ENCODE measurements at regions not wholly inside any gene's neighbourhood (a gene's known extent, or its start where the extent isn't known, plus 50 kb on each side); places are given as distances from the start of the nearest gene placed in this dataset.

GRCh38 chr14:84804895-84805294, 725.0 kb upstream of the FLRT2 start:
- H3K9me3 ChIP-seq (ENCODE audit: control insufficient read depth, low read length): no peaks in the 10 kb centered on the region
- no peak overlapping the region for H4K91ac ChIP-seq (ENCODE audit: low read length)
- no peak overlapping the region for H3K23ac ChIP-seq (ENCODE audit: low read length in 2 of 2)
- no peak overlapping the region for H4K8ac ChIP-seq (ENCODE audit: low read length)
- DNase-seq: no peak
- no peak overlapping the region for H2BK15ac ChIP-seq (ENCODE audit: low read depth, poor library complexity, severe bottlenecking)
- no peaks in the 10 kb centered on the region for H3K4me1 ChIP-seq (ENCODE audit: control insufficient read depth, insufficient read depth, low read depth, low read length)
- no peak overlapping the region for H3K4me2 ChIP-seq (ENCODE audit: low read length, poor library complexity, severe bottlenecking)
- H3K9ac ChIP-seq (ENCODE audit: low read length): no peak overlapping the region
- WGBS: no CpG with 5 or more reads among the region's 1 CpG
- no peak overlapping the region for H3K4ac ChIP-seq (ENCODE audit: low read depth in 1 of 2, low read length in 2 of 2)
- H3K27me3 ChIP-seq (ENCODE audit: control insufficient read depth in 1 of 2, insufficient read depth in 1 of 2, low read length in 2 of 2): no peaks in the 10 kb centered on the region
- no peak overlapping the region for H2BK5ac ChIP-seq (ENCODE audit: low read depth, low read length, poor library complexity, severe bottlenecking)
- no peaks in the 10 kb centered on the region for H3K79me1 ChIP-seq (replicated peaks; ENCODE audit: low read length, poor library complexity, severe bottlenecking)
- H3K14ac ChIP-seq (ENCODE audit: low read length in 2 of 2): no peak overlapping the region
- no peak overlapping the region for H2AK5ac ChIP-seq (ENCODE audit: low read length, severe bottlenecking)
- no peak overlapping the region for H3K27ac ChIP-seq (ENCODE audit: low read length, poor library complexity, severe bottlenecking)
- no peaks in the 10 kb centered on the region for H3K36me3 ChIP-seq (ENCODE audit: control insufficient read depth in 1 of 2, insufficient read depth in 2 of 2, low read depth in 1 of 2, low read length in 2 of 2)
- no peak overlapping the region for H2BK120ac ChIP-seq (ENCODE audit: low read depth, low read length)
- no peak overlapping the region for H3K4me3 ChIP-seq (ENCODE audit: insufficient read depth in 1 of 2, low read depth in 1 of 2, low read length in 2 of 2)
- no peak overlapping the region for H2AFZ ChIP-seq (ENCODE audit: low read depth, low read length)
- no peak overlapping the region for H3K18ac ChIP-seq (ENCODE audit: low read depth in 1 of 2, low read length in 2 of 2)
- no peak overlapping the region for H2BK12ac ChIP-seq (ENCODE audit: low read length in 2 of 2)

- Histone ChIP-seq H3K9me3 (ENCODE audit: control insufficient read depth, low read length) (no peaks in the 10 kb centered on the region), H2BK12ac (ENCODE audit: low read length in 2 of 2) (no peak overlapping the region), H4K8ac (ENCODE audit: low read length) (no peak overlapping the region), H3K14ac (ENCODE audit: low read length in 2 of 2) (no peak overlapping the region), H3K36me3 (ENCODE audit: control insufficient read depth in 1 of 2, insufficient read depth in 2 of 2, low read depth in 1 of 2, low read length in 2 of 2) (no peaks in the 10 kb centered on the region), H3K18ac (ENCODE audit: low read depth in 1 of 2, low read length in 2 of 2) (no peak overlapping the region), H3K4me1 (ENCODE audit: control insufficient read depth, insufficient read depth, low read depth, low read length) (no peaks in the 10 kb centered on the region), H3K4me2 (ENCODE audit: low read length, poor library complexity, severe bottlenecking) (no peak overlapping the region), H3K4me3 (ENCODE audit: insufficient read depth in 1 of 2, low read depth in 1 of 2, low read length in 2 of 2) (no peak overlapping the region), H3K4ac (ENCODE audit: low read depth in 1 of 2, low read length in 2 of 2) (no peak overlapping the region), H3K79me1 (replicated peaks; ENCODE audit: low read length, poor library complexity, severe bottlenecking) (no peaks in the 10 kb centered on the region), H3K27ac (ENCODE audit: low read length, poor library complexity, severe bottlenecking) (no peak overlapping the region), H3K27me3 (ENCODE audit: control insufficient read depth in 1 of 2, insufficient read depth in 1 of 2, low read length in 2 of 2) (no peaks in the 10 kb centered on the region), H2AFZ (ENCODE audit: low read depth, low read length) (no peak overlapping the region), H4K91ac (ENCODE audit: low read length) (no peak overlapping the region), H2AK5ac (ENCODE audit: low read length, severe bottlenecking) (no peak overlapping the region), H2BK120ac (ENCODE audit: low read depth, low read length) (no peak overlapping the region), H2BK5ac (ENCODE audit: low read depth, low read length, poor library complexity, severe bottlenecking) (no peak overlapping the region), H2BK15ac (ENCODE audit: low read depth, poor library complexity, severe bottlenecking) (no peak overlapping the region), H3K9ac (ENCODE audit: low read length) (no peak overlapping the region), H3K23ac (ENCODE audit: low read length in 2 of 2) (no peak overlapping the region)
- DNase-seq: no peak
Observed at GRCh38 chr14:84806181-84806580, 723.8 kb upstream of the FLRT2 start.

GRCh38 chr14:84806622-84807021, 723.3 kb upstream of the FLRT2 start:
- Histone ChIP-seq H3K9ac (ENCODE audit: low read length) (no peak overlapping the region), H4K91ac (ENCODE audit: low read length) (no peak overlapping the region), H3K4me3 (ENCODE audit: insufficient read depth in 1 of 2, low read depth in 1 of 2, low read length in 2 of 2) (no peak overlapping the region), H4K8ac (ENCODE audit: low read length) (no peak overlapping the region), H3K79me1 (replicated peaks; ENCODE audit: low read length, poor library complexity, severe bottlenecking) (no peaks in the 10 kb centered on the region), H3K36me3 (ENCODE audit: control insufficient read depth in 1 of 2, insufficient read depth in 2 of 2, low read depth in 1 of 2, low read length in 2 of 2) (no peaks in the 10 kb centered on the region), H3K27me3 (ENCODE audit: control insufficient read depth in 1 of 2, insufficient read depth in 1 of 2, low read length in 2 of 2) (no peaks in the 10 kb centered on the region), H2AFZ (ENCODE audit: low read depth, low read length) (no peak overlapping the region), H3K14ac (ENCODE audit: low read length in 2 of 2) (no peak overlapping the region), H3K4ac (ENCODE audit: low read depth in 1 of 2, low read length in 2 of 2) (no peak overlapping the region), H3K9me3 (ENCODE audit: control insufficient read depth, low read length) (no peaks in the 10 kb centered on the region), H2BK15ac (ENCODE audit: low read depth, poor library complexity, severe bottlenecking) (no peak overlapping the region), H3K23ac (ENCODE audit: low read length in 2 of 2) (no peak overlapping the region), H2BK12ac (ENCODE audit: low read length in 2 of 2) (no peak overlapping the region), H3K18ac (ENCODE audit: low read depth in 1 of 2, low read length in 2 of 2) (no peak overlapping the region), H3K27ac (ENCODE audit: low read length, poor library complexity, severe bottlenecking) (no peak overlapping the region), H3K4me1 (ENCODE audit: control insufficient read depth, insufficient read depth, low read depth, low read length) (no peaks in the 10 kb centered on the region), H2BK120ac (ENCODE audit: low read depth, low read length) (no peak overlapping the region), H3K4me2 (ENCODE audit: low read length, poor library complexity, severe bottlenecking) (no peak overlapping the region), H2AK5ac (ENCODE audit: low read length, severe bottlenecking) (no peak overlapping the region), H2BK5ac (ENCODE audit: low read depth, low read length, poor library complexity, severe bottlenecking) (no peak overlapping the region)
- WGBS: 96% methylated on average over 2 of the region's 4 CpGs
- no peak for DNase-seq

GRCh38 chr14:84807673-84808072, 722.3 kb upstream of the FLRT2 start:
- WGBS: 82% methylated on average over 3 of the region's 3 CpGs
- Histone ChIP-seq H3K27ac (ENCODE audit: low read length, poor library complexity, severe bottlenecking) (no peak overlapping the region), H4K8ac (ENCODE audit: low read length) (no peak overlapping the region), H3K36me3 (ENCODE audit: control insufficient read depth in 1 of 2, insufficient read depth in 2 of 2, low read depth in 1 of 2, low read length in 2 of 2) (no peaks in the 10 kb centered on the region), H3K14ac (ENCODE audit: low read length in 2 of 2) (no peak overlapping the region), H3K9ac (ENCODE audit: low read length) (no peak overlapping the region), H4K91ac (ENCODE audit: low read length) (no peak overlapping the region), H3K4me3 (ENCODE audit: insufficient read depth in 1 of 2, low read depth in 1 of 2, low read length in 2 of 2) (no peak overlapping the region), H2BK120ac (ENCODE audit: low read depth, low read length) (no peak overlapping the region), H3K9me3 (ENCODE audit: control insufficient read depth, low read length) (no peaks in the 10 kb centered on the region), H2BK12ac (ENCODE audit: low read length in 2 of 2) (no peak overlapping the region), H3K4ac (ENCODE audit: low read depth in 1 of 2, low read length in 2 of 2) (no peak overlapping the region), H2AFZ (ENCODE audit: low read depth, low read length) (no peak overlapping the region), H3K23ac (ENCODE audit: low read length in 2 of 2) (no peak overlapping the region), H3K27me3 (ENCODE audit: control insufficient read depth in 1 of 2, insufficient read depth in 1 of 2, low read length in 2 of 2) (no peaks in the 10 kb centered on the region), H2BK5ac (ENCODE audit: low read depth, low read length, poor library complexity, severe bottlenecking) (no peak overlapping the region), H2AK5ac (ENCODE audit: low read length, severe bottlenecking) (no peak overlapping the region), H3K79me1 (replicated peaks; ENCODE audit: low read length, poor library complexity, severe bottlenecking) (no peaks in the 10 kb centered on the region), H3K18ac (ENCODE audit: low read depth in 1 of 2, low read length in 2 of 2) (no peak overlapping the region), H3K4me2 (ENCODE audit: low read length, poor library complexity, severe bottlenecking) (no peak overlapping the region), H3K4me1 (ENCODE audit: control insufficient read depth, insufficient read depth, low read depth, low read length) (no peaks in the 10 kb centered on the region), H2BK15ac (ENCODE audit: low read depth, poor library complexity, severe bottlenecking) (no peak overlapping the region)
- DNase-seq: no peak
